Effector memory CD8-positive, alpha-beta T cell (primary cell): ENCODE measurements at regions not wholly inside any gene's neighbourhood (a gene's known extent, or its start where the extent isn't known, plus 50 kb on each side); places are given as distances from the start of the nearest gene placed in this dataset.

Experiments
- ATAC-seq: fragments of 150-1000 bp; cut with Tn5 transposase; replicated peaks from 2 replicates; pipeline ENCODE4 v1.10.0; 2021; ENCODE audit warnings: mild to moderate bottlenecking, moderate library complexity
- DNase-seq, 3 experiments: peaks; one replicate each; pipeline ENCODE4 v3.0.0; 2021
- H3K27ac Mint-ChIP-seq, 2 donors: one replicate each; pipeline ENCODE4 v1.8.0; 2022; ENCODE audit warnings: mild to moderate bottlenecking in 2 of 2, mixed read lengths in 2 of 2, moderate library complexity in 2 of 2
- H3K27me3 Mint-ChIP-seq, 2 donors: one replicate each; pipeline ENCODE4 v1.8.0; 2022; ENCODE audit warnings: mixed read lengths in 2 of 2
- H3K36me3 Mint-ChIP-seq: one replicate; pipeline ENCODE4 v1.8.0; 2022; ENCODE audit warnings: mild to moderate bottlenecking, moderate library complexity, mixed read lengths; ENCODE audit not compliant: insufficient read depth
- H3K4me1 Mint-ChIP-seq, 2 donors: one replicate each; pipeline ENCODE4 v1.8.0; 2022; ENCODE audit warnings: low read depth in 2 of 2, mixed read lengths in 2 of 2
- H3K4me3 Mint-ChIP-seq, 2 donors: one replicate each; pipeline ENCODE4 v1.8.0; 2022; ENCODE audit warnings: mild to moderate bottlenecking in 2 of 2, mixed read lengths in 2 of 2, moderate library complexity in 2 of 2
- H3K9me3 Mint-ChIP-seq, 2 donors: one replicate each; pipeline ENCODE4 v1.8.0; 2022; ENCODE audit warnings: mixed read lengths in 2 of 2

GRCh38 chr1:244339776-244340175, 111.9 kb downstream of the ADSS2 start:
- Mint-ChIP-seq H3K27ac (no peak overlapping the region), H3K27me3 (peaks cover 0 to 1% of the 10 kb centered on the region in 2 donors), H3K4me3 (no peak overlapping the region), H3K36me3 (no peaks in the 10 kb centered on the region), H3K9me3 (no peaks in the 10 kb centered on the region), H3K4me1 (peaks cover 4 to 7% of the 10 kb centered on the region in 2 donors)
- no peak for ATAC-seq
- DNase-seq = no peak

- Mint-ChIP-seq H3K36me3 (no peaks in the 10 kb centered on the region), H3K27ac (no peak overlapping the region), H3K9me3 (no peaks in the 10 kb centered on the region), H3K4me3 (no peak overlapping the region), H3K27me3 (no peaks in the 10 kb centered on the region), H3K4me1 (peaks cover 4 to 7% of the 10 kb centered on the region in 2 donors)
- no peak for DNase-seq
- ATAC-seq = no peak
These were observed 111.3 kb downstream of the ADSS2 start for GRCh38 chr1:244340396-244340795.

DNA sequence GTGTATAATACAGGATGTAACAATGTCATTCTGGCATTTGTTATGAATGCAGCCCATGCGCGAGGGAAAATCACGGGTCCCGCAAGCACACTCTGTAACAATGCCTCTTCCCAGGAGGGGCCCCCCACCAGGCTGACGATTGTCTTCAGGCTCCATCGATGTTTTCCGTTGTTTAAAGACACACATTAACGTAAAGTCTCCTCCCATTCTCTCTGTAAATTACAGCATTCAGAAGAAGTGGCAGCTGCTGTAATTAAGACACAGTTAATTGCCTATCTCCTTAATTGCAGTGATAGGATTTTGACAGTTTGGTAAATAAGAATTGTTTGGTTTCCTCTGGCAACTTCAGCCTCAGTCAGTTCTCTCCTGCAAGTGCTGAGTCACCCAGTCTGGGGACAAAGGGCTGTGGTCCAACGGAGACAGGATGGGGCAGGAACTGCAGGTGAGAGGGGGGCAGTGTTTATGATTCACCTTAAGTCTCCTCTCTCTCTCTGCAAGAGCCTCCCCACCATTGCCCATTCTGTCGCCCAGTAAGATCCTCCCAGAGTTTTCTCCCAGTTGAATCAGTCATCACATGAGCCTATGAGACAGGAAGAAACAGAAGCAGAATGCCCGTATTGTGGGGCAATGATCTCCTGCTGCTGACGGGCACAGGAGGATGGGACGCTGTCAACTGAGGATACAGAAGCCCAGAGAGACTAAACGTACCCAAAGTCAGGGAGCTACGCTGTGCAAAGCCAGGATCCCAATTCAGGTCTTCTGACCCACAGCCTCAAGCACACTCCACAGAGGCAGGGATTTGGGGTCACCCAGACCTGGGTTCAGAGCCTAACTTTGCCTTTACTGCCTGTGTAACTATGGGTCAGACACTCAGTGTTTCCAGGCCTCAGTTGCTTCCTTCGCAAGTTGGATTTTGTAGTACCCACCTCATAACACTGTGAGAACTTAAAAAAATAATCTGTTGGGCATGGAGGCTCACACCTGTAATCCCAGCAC, 110.0 kb downstream of the ADSS2 start:
- Mint-ChIP-seq H3K36me3 (no peaks in the 10 kb centered on the region), H3K4me3 (peak overlapping the region in 1 of 2 donors; percentile 42), H3K9me3 (no peaks in the 10 kb centered on the region), H3K4me1 (peaks cover 4 to 9% of the 10 kb centered on the region in 2 donors), H3K27me3 (no peaks in the 10 kb centered on the region), H3K27ac (peak overlapping the region in 1 of 2 donors; percentile 38)
- DNase-seq (no peak), ATAC-seq (peak; percentile 67)

- DNase-seq (no peak), ATAC-seq (no peak)
- peaks cover 0 to 5% of the 10 kb centered on the region in 2 donors for H3K27me3 Mint-ChIP-seq
- no peak overlapping the region for H3K4me3 Mint-ChIP-seq
- no peaks in the 10 kb centered on the region for H3K9me3 Mint-ChIP-seq
- peaks cover 4 to 12% of the 10 kb centered on the region in 2 donors for H3K4me1 Mint-ChIP-seq
- H3K27ac Mint-ChIP-seq = peak overlapping the region in 1 of 2 donors; percentile 17
- H3K36me3 Mint-ChIP-seq = no peaks in the 10 kb centered on the region
These were observed 107.7 kb downstream of the ADSS2 start for GRCh38 chr1:244344001-244344400.

- no peak for ATAC-seq
- Mint-ChIP-seq H3K36me3 (no peaks in the 10 kb centered on the region), H3K4me1 (peaks cover 6 to 15% of the 10 kb centered on the region in 2 donors), H3K4me3 (no peak overlapping the region), H3K27ac (no peak overlapping the region), H3K9me3 (no peaks in the 10 kb centered on the region), H3K27me3 (peaks cover 6 to 22% of the 10 kb centered on the region in 2 donors)
- DNase-seq = no peak
These were observed 104.6 kb downstream of the ADSS2 start for GRCh38 chr1:244346972-244347618.

DNA sequence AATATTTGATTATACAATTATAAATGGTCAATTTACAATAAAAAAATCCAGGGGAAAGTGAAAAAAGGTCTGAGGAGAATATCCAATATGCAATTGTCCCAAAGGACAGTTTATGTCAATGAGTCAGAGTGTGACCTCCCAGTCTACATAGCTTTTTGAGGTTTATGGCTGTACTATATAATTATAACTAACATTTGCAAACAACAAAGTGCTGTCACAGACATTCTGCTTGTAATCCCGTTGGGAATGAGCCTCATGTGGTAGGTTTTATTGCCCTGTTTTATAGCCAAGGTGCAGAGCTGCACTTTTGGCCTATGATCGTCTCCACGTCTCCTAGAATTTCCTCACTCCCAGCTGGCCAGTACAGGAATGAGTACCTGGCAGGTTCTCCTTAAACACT, 103.8 kb downstream of the ADSS2 start:
- no peak for DNase-seq
- Mint-ChIP-seq H3K27ac (no peak overlapping the region), H3K9me3 (no peaks in the 10 kb centered on the region), H3K36me3 (no peaks in the 10 kb centered on the region), H3K4me1 (peaks cover 6 to 15% of the 10 kb centered on the region in 2 donors), H3K4me3 (no peak overlapping the region), H3K27me3 (peaks cover 6 to 22% of the 10 kb centered on the region in 2 donors)
- no peak for ATAC-seq

- H3K4me3 Mint-ChIP-seq = peak overlapping the region in 1 of 2 donors; percentile 55
- no peaks in the 10 kb centered on the region for H3K36me3 Mint-ChIP-seq
- H3K27me3 Mint-ChIP-seq = peaks cover 6 to 22% of the 10 kb centered on the region in 2 donors
- DNase-seq = no peak
- ATAC-seq = no peak
- no peaks in the 10 kb centered on the region for H3K9me3 Mint-ChIP-seq
- peaks cover 6 to 15% of the 10 kb centered on the region in 2 donors for H3K4me1 Mint-ChIP-seq
- no peak overlapping the region for H3K27ac Mint-ChIP-seq
These were observed 102.6 kb downstream of the ADSS2 start for GRCh38 chr1:244349103-244349531.

GRCh38 chr1:244349581-244350001, 102.1 kb downstream of the ADSS2 start:
- Mint-ChIP-seq H3K36me3 (no peaks in the 10 kb centered on the region), H3K9me3 (no peaks in the 10 kb centered on the region), H3K27me3 (peaks cover 6 to 22% of the 10 kb centered on the region in 2 donors), H3K4me1 (peaks cover 6 to 15% of the 10 kb centered on the region in 2 donors), H3K4me3 (peak overlapping the region; percentile 18 to 55), H3K27ac (no peak overlapping the region)
- DNase-seq (no peak), ATAC-seq (no peak)

DNA sequence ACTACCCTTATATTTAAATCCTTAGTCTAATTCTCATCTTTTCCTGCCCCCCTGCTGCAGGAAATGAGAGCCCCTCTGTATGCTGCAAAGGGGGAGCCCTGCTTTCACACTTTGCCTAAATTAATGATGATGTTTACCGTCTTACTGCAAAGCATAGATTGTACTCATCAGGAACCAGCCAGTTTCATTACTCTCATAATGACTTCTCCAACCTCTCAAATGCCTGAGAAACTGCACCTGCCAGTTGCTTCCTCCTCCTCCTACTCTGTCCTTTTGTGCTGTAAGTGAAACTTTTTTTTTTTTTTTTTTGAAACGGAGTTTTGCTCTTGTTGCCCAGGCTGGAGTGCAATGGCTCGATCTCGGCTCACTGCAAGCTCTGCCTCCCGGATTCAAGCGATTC, 101.7 kb downstream of the ADSS2 start:
- Mint-ChIP-seq H3K27me3 (peaks cover 6 to 22% of the 10 kb centered on the region in 2 donors), H3K9me3 (no peaks in the 10 kb centered on the region), H3K27ac (peak overlapping the region in 1 of 2 donors; percentile 56), H3K4me1 (peaks cover 6 to 15% of the 10 kb centered on the region in 2 donors), H3K36me3 (no peaks in the 10 kb centered on the region), H3K4me3 (peak overlapping the region; percentile 18 to 55)
- no peak for DNase-seq
- ATAC-seq = peak; percentile 17

GRCh38 chr1:244352156-244352830, 99.4 kb downstream of the ADSS2 start:
- Mint-ChIP-seq H3K27ac (no peak overlapping the region), H3K27me3 (peaks cover 6 to 22% of the 10 kb centered on the region in 2 donors), H3K9me3 (no peaks in the 10 kb centered on the region), H3K36me3 (no peaks in the 10 kb centered on the region), H3K4me1 (peaks cover 6 to 12% of the 10 kb centered on the region in 2 donors), H3K4me3 (no peak overlapping the region)
- ATAC-seq (no peak), DNase-seq (no peak)

DNA sequence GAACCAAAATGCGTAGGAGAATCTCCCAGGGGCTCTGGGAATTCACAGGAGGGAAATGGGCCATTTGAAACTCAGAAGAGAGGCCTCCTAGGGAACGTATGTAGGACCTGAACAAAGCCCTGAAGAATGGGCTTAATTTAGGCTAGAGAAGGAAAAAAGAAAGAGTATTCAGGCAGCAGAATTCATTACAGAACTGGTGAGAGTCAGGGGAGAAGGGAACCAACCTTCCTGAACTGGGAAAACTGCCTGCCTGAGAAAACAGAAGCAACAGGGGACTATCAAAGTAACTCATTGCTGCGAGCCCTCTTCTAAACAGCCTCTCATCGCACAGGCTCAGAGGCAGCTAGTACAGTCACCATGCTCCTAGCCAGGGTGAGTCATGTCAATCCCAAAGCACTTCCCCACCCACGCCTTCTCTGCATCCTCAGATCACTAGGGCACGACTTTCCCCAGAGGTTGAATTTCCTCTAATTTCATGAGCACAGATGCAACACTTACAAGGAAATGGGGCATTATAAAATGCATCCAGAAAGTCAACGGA, 98.1 kb downstream of the ADSS2 start:
- peak; percentile 31 for ATAC-seq
- H3K36me3 Mint-ChIP-seq = no peaks in the 10 kb centered on the region
- peaks cover 6 to 20% of the 10 kb centered on the region in 2 donors for H3K27me3 Mint-ChIP-seq
- H3K4me1 Mint-ChIP-seq = peaks cover 6 to 12% of the 10 kb centered on the region in 2 donors
- H3K9me3 Mint-ChIP-seq = no peaks in the 10 kb centered on the region
- no peak overlapping the region for H3K4me3 Mint-ChIP-seq
- no peak for DNase-seq
- H3K27ac Mint-ChIP-seq = peak overlapping the region in 1 of 2 donors; percentile 71

DNA sequence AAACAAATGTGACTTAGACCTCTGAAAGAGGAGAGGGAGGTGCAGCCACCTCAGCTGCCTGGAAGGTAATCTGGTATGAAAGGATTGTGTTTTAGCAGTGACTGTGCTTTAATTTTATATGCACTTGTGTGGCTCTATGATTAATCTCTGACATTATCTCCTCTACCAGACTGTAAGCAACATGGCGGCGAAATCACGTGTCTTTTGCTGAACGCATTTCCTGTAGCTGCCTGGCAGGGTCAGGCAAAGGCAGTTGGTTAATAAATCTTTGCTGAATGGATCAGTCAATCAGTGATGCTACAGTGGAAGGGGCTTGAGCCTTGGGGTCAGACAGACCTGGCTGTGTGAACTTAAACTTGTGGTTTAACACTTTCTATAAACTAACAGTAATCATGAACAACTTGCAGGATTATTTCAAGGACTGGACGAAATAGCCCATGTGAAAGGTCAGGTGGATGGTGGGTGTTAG, 96.9 kb downstream of the ADSS2 start:
- no peak for ATAC-seq

GRCh38 chr1:244356376-244356775, 95.3 kb downstream of the ADSS2 start:
- H3K4me1 Mint-ChIP-seq = no peaks in the 10 kb centered on the region
- no peaks in the 10 kb centered on the region for H3K27me3 Mint-ChIP-seq
- DNase-seq = no peak
- H3K9me3 Mint-ChIP-seq = no peaks in the 10 kb centered on the region
- H3K4me3 Mint-ChIP-seq = no peak overlapping the region
- peak overlapping the region in 1 of 2 donors; percentile 7 for H3K27ac Mint-ChIP-seq
- no peaks in the 10 kb centered on the region for H3K36me3 Mint-ChIP-seq
- ATAC-seq = no peak

More for the DNA sequence above, 96.9 kb downstream of the ADSS2 start:
- DNase-seq = no peak
- Mint-ChIP-seq H3K4me3 (no peak overlapping the region), H3K36me3 (no peaks in the 10 kb centered on the region), H3K4me1 (peaks cover 3 to 4% of the 10 kb centered on the region in 2 donors), H3K27me3 (peaks cover 6 to 9% of the 10 kb centered on the region in 2 donors), H3K9me3 (no peaks in the 10 kb centered on the region), H3K27ac (no peak overlapping the region)
